ENCODE measurements at regions not wholly inside any gene's neighbourhood (a gene's known extent, or its start where the extent isn't known, plus 50 kb on each side); places are given as distances from the start of the nearest gene placed in this dataset.
"Not testable (repeated sequence)": the region's sequence is repeated elsewhere in the genome, so short reads cannot be mapped to it uniquely, and the experiment has no call there.

GRCh38 chr3:32625543-32626176, 55.0 kb upstream of the DYNC1LI1 start:
- not testable (repeated sequence) for H3K9me3 Mint-ChIP-seq; H3K9me2 ChIP-seq (ENCODE audit: insufficient read depth); DNase-seq (ENCODE audit: low spot score); H3K27me3 ChIP-seq (ENCODE audit: insufficient read depth); ATAC-seq; H3K36me3 ChIP-seq (ENCODE audit: insufficient read depth); H3K79me2 ChIP-seq (replicated peaks; ENCODE audit: insufficient read depth); H3K4me3 Mint-ChIP-seq; H3K27ac Mint-ChIP-seq; H3K4me1 Mint-ChIP-seq; H3K4me3 ChIP-seq; H4K20me1 ChIP-seq (replicated peaks; ENCODE audit: insufficient read depth); H2AFZ ChIP-seq; H3K36me3 Mint-ChIP-seq (ENCODE audit: low read depth); H3K4me2 ChIP-seq; H3K27ac ChIP-seq (ENCODE audit: low read depth); H3F3A ChIP-seq (replicated peaks; ENCODE audit: low read depth); H3K4me1 ChIP-seq (ENCODE audit: insufficient read depth); H3K27me3 Mint-ChIP-seq (ENCODE audit: insufficient read depth, low read depth, poor library complexity)

GRCh38 chr3:32623532-32623931, 52.9 kb upstream of the DYNC1LI1 start:
- no peak for DNase-seq (ENCODE audit: low spot score)
- Histone ChIP-seq H3F3A (replicated peaks; ENCODE audit: low read depth) (no peaks in the 10 kb centered on the region), H2AFZ (no peak overlapping the region), H3K4me3 (no peak overlapping the region), H3K27ac (ENCODE audit: low read depth) (no peak overlapping the region), H4K20me1 (replicated peaks; ENCODE audit: insufficient read depth) (no peaks in the 10 kb centered on the region), H3K36me3 (ENCODE audit: insufficient read depth) (no peaks in the 10 kb centered on the region), H3K79me2 (replicated peaks; ENCODE audit: insufficient read depth) (no peaks in the 10 kb centered on the region), H3K9me2 (ENCODE audit: insufficient read depth) (no peaks in the 10 kb centered on the region), H3K27me3 (ENCODE audit: insufficient read depth) (no peaks in the 10 kb centered on the region), H3K4me2 (no peak overlapping the region), H3K4me1 (ENCODE audit: insufficient read depth) (no peaks in the 10 kb centered on the region)
- no peaks in the 10 kb centered on the region for H3K36me3 Mint-ChIP-seq (ENCODE audit: low read depth)
- H3K4me3 Mint-ChIP-seq, result no peak overlapping the region
- H3K27ac Mint-ChIP-seq, result no peak overlapping the region
- peaks cover 7% of the 10 kb centered on the region for H3K27me3 Mint-ChIP-seq (ENCODE audit: insufficient read depth, low read depth, poor library complexity)
- ATAC-seq, result no peak
- no peaks in the 10 kb centered on the region for H3K4me1 Mint-ChIP-seq
- TF ChIP-seq EZH2 (IDR thresholded peaks at IDR 0.05; ENCODE audit: low read depth, unreplicated experiment) (no peak), CREB1 (CRISPR knock-in tag; IDR thresholded peaks at IDR 0.05; ENCODE audit: low read depth) (no peak)
- H3K9me3 Mint-ChIP-seq, result peaks cover 14% of the 10 kb centered on the region; the same call in 2 of the 3 replicates

- H3K4me3 Mint-ChIP-seq, result no peak overlapping the region
- Histone ChIP-seq H3K36me3 (ENCODE audit: insufficient read depth) (no peaks in the 10 kb centered on the region), H3K79me2 (replicated peaks; ENCODE audit: insufficient read depth) (no peaks in the 10 kb centered on the region), H3K27ac (ENCODE audit: low read depth) (no peak overlapping the region), H3K4me1 (ENCODE audit: insufficient read depth) (no peaks in the 10 kb centered on the region), H3F3A (replicated peaks; ENCODE audit: low read depth) (no peaks in the 10 kb centered on the region), H2AFZ (no peak overlapping the region), H3K9me2 (ENCODE audit: insufficient read depth) (no peaks in the 10 kb centered on the region), H3K4me3 (no peak overlapping the region), H3K27me3 (ENCODE audit: insufficient read depth) (no peaks in the 10 kb centered on the region), H3K4me2 (no peak overlapping the region), H4K20me1 (replicated peaks; ENCODE audit: insufficient read depth) (no peaks in the 10 kb centered on the region)
- no peaks in the 10 kb centered on the region for H3K4me1 Mint-ChIP-seq
- no peak overlapping the region for H3K27ac Mint-ChIP-seq
- ATAC-seq, result no peak
- DNase-seq (ENCODE audit: low spot score), result no peak
- H3K36me3 Mint-ChIP-seq (ENCODE audit: low read depth), result no peaks in the 10 kb centered on the region
- peaks cover 12% of the 10 kb centered on the region; the same call in 2 of the 3 replicates for H3K9me3 Mint-ChIP-seq
- peaks cover 6% of the 10 kb centered on the region for H3K27me3 Mint-ChIP-seq (ENCODE audit: insufficient read depth, low read depth, poor library complexity)
- TF ChIP-seq ZNF331 (CRISPR knock-in tag; IDR thresholded peaks at IDR 0.05; ENCODE audit: low read depth) (no peak), REST (IDR thresholded peaks at IDR 0.05; ENCODE audit: unreplicated experiment) (no peak), POLR2AphosphoS5 (IDR thresholded peaks at IDR 0.05; ENCODE audit: low read depth) (no peak), NANOG (IDR thresholded peaks at IDR 0.05; ENCODE audit: borderline replicate concordance) (no peak), STAT1 (IDR thresholded peaks at IDR 0.05; ENCODE audit: unreplicated experiment) (no peak), EZH2 (IDR thresholded peaks at IDR 0.05; ENCODE audit: low read depth, unreplicated experiment) (no peak)
Observed at GRCh38 chr3:32621466-32621865, 50.8 kb upstream of the DYNC1LI1 start.
